Thyroid gland (tissue), 4 donors: ENCODE measurements at regions not wholly inside any gene's neighbourhood (a gene's known extent, or its start where the extent isn't known, plus 50 kb on each side); places are given as distances from the start of the nearest gene placed in this dataset.

Experiments used
- POLR2A ChIP-seq, 2 donors: fragments of 450-650 bp; IDR thresholded peaks; one replicate each; pipeline ENCODE4 v1.6.1; 2017; ENCODE audit warnings: antibody characterized with exemption in 2 of 2, mild to moderate bottlenecking in 2 of 2, moderate library complexity in 1 of 2
- TF ChIP-seq, protein P1 (sequence below), 6 experiments: fragments of 200-600 bp in 3 of 6; fragments of 450-650 bp in 3 of 6; sonication (generic) in 3 of 6; IDR thresholded peaks; one replicate each; pipeline ENCODE4 v1.5.1; 2016 to 2019; ENCODE audit warnings: antibody characterized with exemption in 6 of 6, mild to moderate bottlenecking in 2 of 6, inconsistent platforms in 1 of 6, moderate library complexity in 1 of 6

DNA sequence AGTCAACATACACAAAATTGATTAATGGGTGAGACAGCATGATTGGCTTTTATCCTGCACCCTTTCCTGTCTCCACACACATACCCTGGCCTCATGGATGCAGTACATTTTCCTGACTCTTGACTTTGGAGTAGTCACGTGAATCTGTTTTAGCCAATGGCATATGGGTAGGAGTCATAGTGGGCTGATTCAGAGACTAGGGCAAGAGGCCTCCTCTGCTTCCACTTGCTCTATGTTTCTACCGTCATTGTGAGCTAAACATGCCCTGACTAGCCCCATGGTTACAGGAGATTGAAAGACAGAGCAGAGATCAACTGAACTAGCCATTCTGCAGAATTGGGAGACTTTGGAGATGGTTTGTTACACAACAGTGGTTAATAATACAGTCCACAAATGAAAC, 850.0 kb downstream of the DHX35 start:
- TF ChIP-seq POLR2A (IDR thresholded peaks at IDR 0.05), result no peak
- TF ChIP-seq, protein P1, sequence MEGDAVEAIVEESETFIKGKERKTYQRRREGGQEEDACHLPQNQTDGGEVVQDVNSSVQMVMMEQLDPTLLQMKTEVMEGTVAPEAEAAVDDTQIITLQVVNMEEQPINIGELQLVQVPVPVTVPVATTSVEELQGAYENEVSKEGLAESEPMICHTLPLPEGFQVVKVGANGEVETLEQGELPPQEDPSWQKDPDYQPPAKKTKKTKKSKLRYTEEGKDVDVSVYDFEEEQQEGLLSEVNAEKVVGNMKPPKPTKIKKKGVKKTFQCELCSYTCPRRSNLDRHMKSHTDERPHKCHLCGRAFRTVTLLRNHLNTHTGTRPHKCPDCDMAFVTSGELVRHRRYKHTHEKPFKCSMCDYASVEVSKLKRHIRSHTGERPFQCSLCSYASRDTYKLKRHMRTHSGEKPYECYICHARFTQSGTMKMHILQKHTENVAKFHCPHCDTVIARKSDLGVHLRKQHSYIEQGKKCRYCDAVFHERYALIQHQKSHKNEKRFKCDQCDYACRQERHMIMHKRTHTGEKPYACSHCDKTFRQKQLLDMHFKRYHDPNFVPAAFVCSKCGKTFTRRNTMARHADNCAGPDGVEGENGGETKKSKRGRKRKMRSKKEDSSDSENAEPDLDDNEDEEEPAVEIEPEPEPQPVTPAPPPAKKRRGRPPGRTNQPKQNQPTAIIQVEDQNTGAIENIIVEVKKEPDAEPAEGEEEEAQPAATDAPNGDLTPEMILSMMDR (IDR thresholded peaks at IDR 0.05), result no peak
